ENCODE measurements at regions not wholly inside any gene's neighbourhood (a gene's known extent, or its start where the extent isn't known, plus 50 kb on each side); places are given as distances from the start of the nearest gene placed in this dataset.

- no peak for DNase-seq (ENCODE audit: low read depth)
Observed at GRCh38 chr2:211237586-211238275, 681.3 kb downstream of the CPS1 start.

DNA sequence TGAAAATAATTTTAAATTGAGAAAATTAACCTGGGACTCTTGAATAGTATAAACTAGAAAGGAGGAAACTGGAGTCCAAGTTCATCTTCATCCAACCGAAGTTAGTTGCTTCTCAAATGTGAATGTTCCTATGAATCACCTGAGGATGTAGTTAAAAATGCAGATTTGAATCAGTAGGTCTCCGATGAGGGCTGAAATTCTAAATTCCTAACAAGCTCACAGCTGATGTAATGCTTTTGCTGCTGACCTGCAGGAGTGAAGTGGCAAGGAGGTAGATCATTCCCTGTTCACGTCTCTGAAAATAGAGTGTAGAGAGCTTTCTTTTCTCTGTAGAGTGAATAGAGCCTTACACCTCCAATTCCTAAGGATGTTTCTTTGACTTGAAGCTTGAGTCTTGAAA lies 685.5 kb downstream of the CPS1 start:
- DNase-seq (ENCODE audit: low read depth) = no peak

GRCh38 chr2:211247751-211248150 lies 691.4 kb downstream of the CPS1 start:
- no peak for DNase-seq (ENCODE audit: low read depth)

- no peak for DNase-seq (ENCODE audit: low read depth)
Observed at GRCh38 chr2:211248841-211249240, 692.4 kb downstream of the CPS1 start.

DNA sequence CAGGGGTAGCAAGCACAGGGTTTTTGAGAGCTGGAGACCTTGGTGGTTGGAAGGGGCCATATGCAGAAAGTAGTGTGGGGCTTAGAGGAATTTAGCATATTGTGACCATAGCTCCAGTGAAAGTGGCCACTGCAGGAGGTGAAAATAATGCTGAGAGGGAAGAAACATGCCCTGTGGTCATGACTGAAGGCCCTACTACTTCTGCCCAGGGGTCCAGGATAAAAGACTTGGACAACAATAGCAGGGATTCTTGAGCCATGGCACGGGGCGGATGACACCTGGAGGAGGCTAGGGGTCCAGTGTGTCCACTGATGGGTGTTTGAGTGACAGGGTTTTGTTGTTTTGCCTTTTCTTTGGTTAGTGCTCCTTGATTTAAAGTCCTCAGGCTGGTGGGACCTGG lies 694.6 kb downstream of the CPS1 start:
- no peak for DNase-seq (ENCODE audit: low read depth)

DNA sequence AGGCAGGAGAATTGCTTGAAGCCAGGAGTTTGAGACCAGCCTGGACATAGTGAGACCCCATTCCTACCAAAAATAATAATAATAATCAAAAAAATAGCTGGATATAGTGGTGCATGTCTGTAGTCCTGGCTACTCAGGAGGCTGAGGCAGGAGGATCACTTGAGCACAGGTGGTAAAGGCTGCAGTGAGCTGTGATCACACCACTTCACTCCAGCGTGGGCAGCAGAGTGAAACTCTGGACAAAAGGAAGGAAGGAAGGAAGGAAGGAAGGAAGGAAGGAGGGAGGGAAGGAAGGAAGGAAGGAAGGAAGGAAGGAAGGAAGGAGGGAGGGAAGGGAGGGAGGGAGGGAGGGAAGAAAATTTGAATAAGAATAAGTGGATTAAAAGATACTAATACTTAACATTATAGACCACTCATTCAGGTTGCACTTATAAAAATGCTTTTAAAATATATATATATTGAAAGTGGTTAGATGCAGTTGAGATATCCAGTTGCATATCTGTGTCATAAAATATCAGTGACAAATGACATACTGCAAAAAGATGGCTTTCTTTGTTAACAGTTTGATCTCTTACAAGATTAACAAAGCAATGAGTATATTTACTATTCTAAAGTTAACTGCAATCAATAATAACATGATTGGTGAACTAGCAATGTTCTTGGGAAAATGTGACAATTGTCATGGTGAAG lies 702.4 kb downstream of the CPS1 start:
- no peak for DNase-seq (ENCODE audit: low read depth)

DNA sequence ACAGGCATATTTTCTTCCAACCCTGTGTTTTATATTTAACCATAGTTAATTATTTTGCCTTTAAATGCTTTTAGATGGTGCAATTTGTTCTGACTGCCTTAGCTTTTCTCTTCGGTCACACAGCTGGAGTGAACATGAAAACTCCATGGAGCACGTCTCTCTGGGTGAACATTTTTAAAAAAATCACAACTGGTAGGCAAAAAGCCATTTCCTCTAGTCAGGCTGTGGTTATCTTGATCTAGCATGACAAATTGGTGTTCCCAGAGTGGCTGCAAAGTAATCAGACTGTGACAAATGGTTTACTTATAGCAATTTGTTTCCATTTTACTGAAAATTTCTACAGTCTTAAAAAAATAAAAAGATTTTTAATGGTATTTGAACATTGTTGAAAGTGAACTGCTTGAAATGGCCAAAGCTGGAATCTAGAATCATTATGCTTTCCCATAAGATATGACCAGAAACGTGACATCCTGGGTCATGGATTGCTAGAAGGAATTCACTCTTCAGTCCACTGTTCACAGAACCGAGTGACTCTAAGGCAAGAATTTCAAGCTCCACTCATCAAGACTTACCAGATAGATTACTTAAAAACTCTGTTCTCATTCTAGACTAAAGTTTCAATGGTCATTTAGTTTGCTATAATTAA lies 703.6 kb downstream of the CPS1 start:
- no peak for DNase-seq (ENCODE audit: low read depth)

DNA sequence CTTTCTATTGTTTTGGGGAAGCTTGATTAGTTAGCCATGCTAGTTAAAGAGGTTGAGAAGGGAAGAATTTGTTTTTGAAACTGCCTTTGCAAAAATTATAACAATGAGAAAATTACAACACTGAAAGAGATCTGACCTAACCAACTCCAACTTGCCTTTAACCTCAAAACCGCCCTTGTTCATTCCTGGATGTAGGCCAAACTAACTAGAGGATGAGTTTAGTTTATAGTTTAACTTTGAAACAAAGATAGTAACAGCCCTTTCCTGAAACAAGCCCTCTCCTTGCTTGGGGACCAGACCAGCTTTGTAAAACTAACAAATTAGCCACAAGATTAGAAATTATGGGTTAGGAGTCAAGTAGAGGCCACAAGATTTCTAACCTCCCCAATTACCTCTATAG lies 713.9 kb downstream of the CPS1 start:
- no peak for DNase-seq (ENCODE audit: low read depth)

DNA sequence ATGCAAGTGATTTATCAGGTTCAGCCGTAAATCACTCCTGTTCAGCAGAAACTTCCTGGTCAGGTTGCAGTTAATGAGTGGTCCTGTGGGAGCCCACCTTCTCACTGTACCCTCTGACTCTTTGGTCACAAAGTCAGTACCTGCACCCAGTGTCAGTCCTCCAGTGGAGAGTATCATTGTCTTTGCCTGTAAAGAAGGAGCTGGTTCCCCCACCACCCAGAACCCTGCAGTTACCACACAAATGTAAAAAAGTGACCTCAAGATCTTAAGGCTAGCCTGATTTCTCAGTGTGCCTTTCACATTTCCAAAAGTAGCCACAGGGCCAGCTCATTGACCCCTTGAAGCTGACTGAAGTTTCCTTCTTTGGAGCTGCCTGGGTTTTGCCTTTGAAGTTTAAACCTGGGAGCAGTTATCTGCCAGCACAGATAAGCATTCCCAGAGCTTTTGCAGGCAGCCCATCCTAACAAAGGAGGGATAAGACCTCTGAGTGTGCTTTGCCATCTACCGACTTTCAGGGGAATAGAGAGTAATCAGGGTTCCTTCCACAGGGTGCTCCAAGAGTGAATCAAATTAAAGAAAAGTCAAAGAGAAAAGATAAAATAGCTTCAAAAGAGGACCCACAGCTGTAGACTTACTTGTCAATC lies 725.2 kb downstream of the CPS1 start:
- no peak for DNase-seq (ENCODE audit: low read depth)

DNA sequence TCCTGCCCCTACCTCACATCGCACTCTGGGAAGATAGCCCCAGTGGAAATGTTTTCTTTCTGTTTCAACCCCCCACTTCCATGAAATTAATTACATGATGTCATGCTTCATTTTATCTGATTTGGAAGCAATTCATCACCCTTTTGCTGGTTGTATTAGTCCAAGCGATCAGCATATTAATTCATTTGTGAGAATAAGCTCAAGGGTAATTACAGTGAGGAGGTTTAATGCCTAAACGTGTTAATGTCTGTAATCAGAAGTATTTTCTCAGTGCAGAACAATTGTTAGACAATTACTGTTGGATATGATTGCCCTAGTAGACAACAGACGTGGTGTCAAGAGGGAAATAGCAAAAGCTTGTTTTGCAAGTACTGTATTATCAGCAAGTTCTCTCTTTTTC lies 746.3 kb downstream of the CPS1 start:
- DNase-seq (ENCODE audit: low read depth) = no peak

DNA sequence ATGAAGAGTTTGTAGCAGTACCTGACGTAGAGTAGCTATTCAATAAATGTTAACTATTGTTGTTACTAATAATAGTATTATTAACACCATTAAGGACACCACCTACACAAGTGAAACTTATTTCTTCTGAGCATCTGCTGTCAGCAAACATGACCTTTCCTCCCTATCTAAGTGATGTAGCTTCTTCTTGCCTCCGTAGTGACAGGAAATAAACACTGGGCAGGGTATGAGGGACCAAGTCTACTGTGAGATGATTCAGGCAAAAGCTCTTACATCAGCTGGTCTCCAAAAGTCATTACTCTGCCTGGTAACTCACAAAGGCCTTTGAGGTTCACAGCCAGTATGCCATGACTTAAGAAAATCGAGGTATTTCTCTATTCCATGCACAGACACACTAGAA lies 750.5 kb downstream of the CPS1 start:
- no peak for DNase-seq (ENCODE audit: low read depth)
